Cardiac muscle cell (in vitro differentiated cells and primary cell): ENCODE measurements at regions not wholly inside any gene's neighbourhood (a gene's known extent, or its start where the extent isn't known, plus 50 kb on each side); places are given as distances from the start of the nearest gene placed in this dataset.
"Not testable (repeated sequence)": the region's sequence is repeated elsewhere in the genome, so short reads cannot be mapped to it uniquely, and the experiment has no call there.

Experiments
- DNase-seq, 2 donors: peaks; one replicate each; pipeline versions ENCODE4 v3.0.0 to v3.0.0-alpha.2; 2010 to 2017; ENCODE audit warnings: low read depth in 1 of 2, low spot score in 1 of 2
- H3K27ac ChIP-seq: fragments of 200-600 bp; sonication (generic); 2 replicates; pipeline ENCODE4 v1.5.1; 2016
- H3K27me3 ChIP-seq: fragments of 200-600 bp; sonication (generic); 2 replicates; pipeline ENCODE4 v1.6.0; 2016; ENCODE audit warnings: control low read depth
- H3K36me3 ChIP-seq: fragments of 200-600 bp; sonication (generic); 2 replicates; pipeline ENCODE4 v1.5.1; 2016; ENCODE audit warnings: control low read depth
- H3K4me1 ChIP-seq: fragments of 200-600 bp; sonication (generic); 2 replicates; pipeline ENCODE4 v1.8.1; 2017; ENCODE audit warnings: low read depth, mild to moderate bottlenecking, mixed run types
- H3K4me3 ChIP-seq: fragments of 200-600 bp; sonication (generic); 2 replicates; pipeline ENCODE4 v1.5.1; 2016; ENCODE audit warnings: mild to moderate bottlenecking
- H3K9me3 ChIP-seq: fragments of 200-600 bp; sonication (generic); 2 replicates; pipeline ENCODE4 v1.5.1; 2017; ENCODE audit warnings: low read depth, mild to moderate bottlenecking, control low read depth

- not testable (repeated sequence) for H3K27ac ChIP-seq, H3K4me1 ChIP-seq, H3K36me3 ChIP-seq, DNase-seq, H3K4me3 ChIP-seq, H3K27me3 ChIP-seq
- peaks cover 16% of the 10 kb centered on the region for H3K9me3 ChIP-seq
These were observed 118.9 kb upstream of the TPTE start for GRCh38 chr21:10402461-10402860.

GRCh38 chr21:10405331-10405730 lies 116.1 kb upstream of the TPTE start:
- H3K27me3 ChIP-seq, H3K27ac ChIP-seq, H3K4me3 ChIP-seq, H3K36me3 ChIP-seq, DNase-seq, H3K4me1 ChIP-seq: not testable (repeated sequence)
- H3K9me3 ChIP-seq, result peaks cover 16% of the 10 kb centered on the region

- not testable (repeated sequence) for H3K4me3 ChIP-seq, H3K9me3 ChIP-seq, H3K36me3 ChIP-seq, H3K4me1 ChIP-seq, H3K27ac ChIP-seq, H3K27me3 ChIP-seq, DNase-seq
These were observed 111.6 kb upstream of the TPTE start for GRCh38 chr21:10409786-10410185.

- not testable (repeated sequence) for H3K9me3 ChIP-seq, H3K27ac ChIP-seq, H3K27me3 ChIP-seq, H3K4me1 ChIP-seq, H3K4me3 ChIP-seq, DNase-seq, H3K36me3 ChIP-seq
These were observed 110.9 kb upstream of the TPTE start for GRCh38 chr21:10410354-10410929.

- not testable (repeated sequence) for H3K27me3 ChIP-seq, H3K9me3 ChIP-seq
These were observed 109.4 kb upstream of the TPTE start for GRCh38 chr21:10411776-10412526.

GRCh38 chr21:10412928-10413246 lies 108.5 kb upstream of the TPTE start:
- DNase-seq, H3K27me3 ChIP-seq, H3K4me1 ChIP-seq, H3K27ac ChIP-seq, H3K36me3 ChIP-seq, H3K4me3 ChIP-seq: not testable (repeated sequence)
- peaks cover 13% of the 10 kb centered on the region for H3K9me3 ChIP-seq

More at GRCh38 chr21:10411776-10412526, 109.4 kb upstream of the TPTE start:
- not testable (repeated sequence) for H3K4me3 ChIP-seq, H3K27ac ChIP-seq, DNase-seq, H3K36me3 ChIP-seq, H3K4me1 ChIP-seq

- H3K27me3 ChIP-seq, DNase-seq, H3K4me3 ChIP-seq, H3K36me3 ChIP-seq, H3K27ac ChIP-seq, H3K4me1 ChIP-seq: not testable (repeated sequence)
- H3K9me3 ChIP-seq, result peaks cover 15% of the 10 kb centered on the region
These were observed 107.9 kb upstream of the TPTE start for GRCh38 chr21:10413247-10414120.

- H3K27me3 ChIP-seq, H3K36me3 ChIP-seq, H3K4me1 ChIP-seq, H3K4me3 ChIP-seq, H3K27ac ChIP-seq, DNase-seq: not testable (repeated sequence)
- peaks cover 21% of the 10 kb centered on the region for H3K9me3 ChIP-seq
These were observed 107.1 kb upstream of the TPTE start for GRCh38 chr21:10414121-10414924.

- H3K27me3 ChIP-seq, DNase-seq, H3K36me3 ChIP-seq, H3K27ac ChIP-seq, H3K4me3 ChIP-seq, H3K4me1 ChIP-seq: not testable (repeated sequence)
- peaks cover 23% of the 10 kb centered on the region for H3K9me3 ChIP-seq
These were observed 106.5 kb upstream of the TPTE start for GRCh38 chr21:10414925-10415254.

GRCh38 chr21:10415456-10415855 lies 105.9 kb upstream of the TPTE start:
- H3K27ac ChIP-seq, H3K4me1 ChIP-seq, H3K36me3 ChIP-seq, DNase-seq, H3K27me3 ChIP-seq, H3K4me3 ChIP-seq: not testable (repeated sequence)
- H3K9me3 ChIP-seq, result peaks cover 23% of the 10 kb centered on the region

GRCh38 chr21:10415859-10416258 lies 105.5 kb upstream of the TPTE start:
- H3K27ac ChIP-seq, H3K4me3 ChIP-seq, H3K4me1 ChIP-seq, H3K27me3 ChIP-seq, DNase-seq, H3K36me3 ChIP-seq: not testable (repeated sequence)
- peaks cover 23% of the 10 kb centered on the region for H3K9me3 ChIP-seq

- not testable (repeated sequence) for H3K4me1 ChIP-seq, H3K27me3 ChIP-seq, H3K4me3 ChIP-seq, DNase-seq, H3K27ac ChIP-seq, H3K36me3 ChIP-seq
- H3K9me3 ChIP-seq, result peaks cover 28% of the 10 kb centered on the region
These were observed 104.5 kb upstream of the TPTE start for GRCh38 chr21:10416691-10417447.

- not testable (repeated sequence) for H3K36me3 ChIP-seq, H3K27me3 ChIP-seq, H3K4me3 ChIP-seq, H3K4me1 ChIP-seq, H3K27ac ChIP-seq, DNase-seq
- H3K9me3 ChIP-seq, result peaks cover 28% of the 10 kb centered on the region
These were observed 103.8 kb upstream of the TPTE start for GRCh38 chr21:10417551-10418002.
